NCI-H524 treated with DMSO at 0.1 percent for 48 hours (cell line): ENCODE measurements at regions not wholly inside any gene's neighbourhood (a gene's known extent, or its start where the extent isn't known, plus 50 kb on each side); places are given as distances from the start of the nearest gene placed in this dataset.

Experiments used
- DNase-seq: peaks from one replicate; lab custom pipeline; 2025; lab: John Stamatoyannopoulos, UW

DNA sequence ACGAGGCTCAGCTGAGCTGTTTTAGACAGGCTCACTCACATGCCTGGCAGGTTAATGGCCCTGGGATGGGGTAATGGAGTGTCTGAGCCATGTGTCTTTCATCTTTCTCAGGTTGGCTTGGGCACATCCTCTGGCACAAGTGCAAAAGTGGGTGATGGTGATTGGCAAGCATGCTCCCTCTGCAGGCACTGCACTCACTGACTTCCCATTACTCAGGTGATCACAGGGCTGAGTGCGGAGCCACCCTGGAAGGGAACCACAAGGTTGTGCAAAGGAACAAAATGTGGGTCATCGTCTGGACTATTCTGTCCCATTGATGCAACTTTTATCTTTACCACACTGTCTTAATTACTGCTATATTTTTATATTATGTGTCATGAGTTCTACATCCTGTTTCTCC is 244.1 kb upstream of the AKR1E2 start:
- no peak for DNase-seq

DNA sequence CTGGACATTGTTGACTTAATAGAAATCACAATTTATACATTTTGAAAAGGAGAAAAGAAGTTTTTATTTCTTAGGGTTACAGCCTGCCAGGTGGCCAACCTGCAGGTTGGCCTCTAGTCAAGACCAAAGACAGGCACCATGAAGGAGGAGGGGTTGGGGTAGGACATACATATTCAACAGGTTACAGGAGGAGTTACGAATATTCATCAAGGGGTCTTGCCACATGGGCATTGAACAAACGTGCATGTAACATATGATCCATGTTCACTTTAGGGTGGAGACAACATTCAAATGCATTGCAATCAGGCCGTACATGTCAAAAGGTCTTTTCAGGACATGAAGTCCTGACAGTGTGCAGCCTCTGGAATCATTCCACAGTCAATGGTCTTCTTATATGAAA is 246.2 kb upstream of the AKR1E2 start:
- DNase-seq, result no peak

DNA sequence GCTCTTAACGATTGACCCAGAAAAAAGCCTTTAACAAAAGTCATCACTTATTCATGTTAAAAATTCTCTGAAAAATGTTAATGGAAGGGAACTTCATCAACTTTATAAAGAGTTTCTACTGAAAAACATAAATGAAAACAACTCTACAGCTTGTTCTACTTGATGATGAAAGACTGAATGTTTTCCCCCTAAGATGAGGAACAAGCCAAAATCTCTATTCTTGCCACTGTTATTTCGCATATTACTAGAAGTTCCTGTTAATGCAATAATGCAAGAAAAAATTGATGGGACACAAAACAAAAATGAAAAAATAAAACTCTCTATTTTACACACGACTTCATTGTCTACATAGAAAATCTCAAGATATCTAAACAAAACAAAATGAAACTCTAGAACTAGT is 249.8 kb upstream of the AKR1E2 start:
- DNase-seq, result no peak

DNA sequence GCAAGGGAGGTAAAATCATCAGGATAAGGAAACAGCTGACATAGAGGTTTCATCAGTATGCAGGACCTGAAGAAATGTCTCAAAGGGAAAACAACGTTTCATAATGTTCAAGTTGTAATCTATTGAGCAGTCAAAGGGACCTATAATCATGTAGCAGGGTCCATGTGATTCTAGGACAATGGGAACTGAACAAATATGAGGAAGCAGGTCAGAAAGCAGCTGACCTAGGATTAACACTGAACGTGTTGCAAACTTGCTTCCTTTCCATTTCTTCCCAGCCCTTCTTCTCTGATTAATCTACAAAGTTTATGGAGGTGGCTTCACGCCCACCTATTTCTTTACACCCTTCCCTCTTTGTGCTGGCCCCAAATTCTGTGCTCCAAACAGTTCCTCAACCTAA is 256.9 kb upstream of the AKR1E2 start:
- DNase-seq, result no peak

DNA sequence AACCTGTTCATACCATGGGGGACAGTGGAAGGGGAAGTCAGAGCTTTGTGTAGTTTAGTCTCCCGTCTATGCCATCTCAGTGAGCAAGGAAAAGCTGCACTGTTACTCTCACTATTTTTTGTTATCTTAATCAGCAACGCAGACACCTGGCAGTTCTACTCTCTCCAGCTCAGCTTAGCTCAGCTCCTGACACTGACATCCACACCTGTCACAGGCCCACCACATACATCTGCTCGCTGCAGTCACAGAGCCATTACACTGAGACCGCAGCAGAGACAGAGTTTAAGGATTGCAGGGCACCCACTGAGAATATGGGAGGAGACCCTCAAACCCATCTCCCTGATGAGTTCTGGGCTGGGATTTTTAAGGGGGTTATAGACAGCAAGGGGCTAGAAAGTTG is 257.3 kb upstream of the AKR1E2 start:
- no peak for DNase-seq

DNA sequence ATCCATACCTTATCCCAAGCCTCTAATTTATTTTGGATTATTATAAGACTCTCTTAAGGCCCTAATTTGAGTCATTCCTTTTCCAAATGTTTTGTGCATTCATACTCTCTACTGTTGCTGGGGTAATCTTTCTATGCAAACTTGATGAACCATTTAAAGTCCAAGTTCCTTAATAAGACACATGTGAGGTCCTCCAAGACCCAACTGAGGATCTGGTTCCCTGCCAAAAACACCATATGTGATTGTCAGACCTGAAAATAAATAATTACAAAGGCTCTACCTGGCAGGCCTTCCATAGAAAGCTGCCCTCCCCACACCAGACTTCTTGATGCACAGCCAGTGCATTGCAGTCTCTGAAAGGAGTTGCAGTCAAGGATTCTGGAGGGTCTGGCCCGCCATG is 257.9 kb upstream of the AKR1E2 start:
- no peak for DNase-seq

DNA sequence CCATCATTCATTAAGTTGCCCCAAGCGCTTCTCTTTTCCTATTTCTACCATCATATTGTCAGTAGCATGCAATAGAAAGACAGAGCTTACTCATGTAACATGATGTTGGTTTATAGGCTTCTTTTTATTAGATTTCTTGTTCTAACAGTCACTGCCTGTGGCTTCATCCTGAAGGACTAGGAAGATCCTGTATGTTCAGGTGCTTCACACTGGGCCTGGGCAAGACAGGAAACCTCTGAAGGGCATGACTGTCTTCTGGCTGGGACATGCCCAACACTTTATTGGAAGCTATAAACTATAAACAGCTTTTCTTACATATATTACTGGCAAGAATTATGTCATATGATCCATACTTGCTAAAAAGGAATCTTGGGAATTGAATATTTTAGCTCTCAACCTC is 258.4 kb upstream of the AKR1E2 start:
- no peak for DNase-seq

DNA sequence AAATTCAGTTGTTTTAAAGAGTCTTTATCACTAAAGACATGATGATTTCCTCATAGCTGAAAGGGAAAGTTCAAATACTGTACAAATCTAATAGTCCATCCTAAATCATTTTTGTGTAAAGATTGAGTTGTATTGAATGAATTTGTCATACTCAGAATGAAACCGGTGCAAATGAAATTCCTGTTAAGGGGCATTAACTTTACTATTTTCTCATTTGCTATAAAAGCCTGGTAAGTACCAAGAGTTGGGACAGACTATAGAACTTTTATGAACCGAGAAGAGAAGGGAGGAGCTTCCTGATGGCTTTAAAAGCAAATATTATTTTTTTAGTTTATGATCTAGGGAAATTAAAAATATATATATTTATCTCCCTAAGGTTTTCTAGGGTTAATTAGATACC is 260.0 kb upstream of the AKR1E2 start:
- no peak for DNase-seq

DNA sequence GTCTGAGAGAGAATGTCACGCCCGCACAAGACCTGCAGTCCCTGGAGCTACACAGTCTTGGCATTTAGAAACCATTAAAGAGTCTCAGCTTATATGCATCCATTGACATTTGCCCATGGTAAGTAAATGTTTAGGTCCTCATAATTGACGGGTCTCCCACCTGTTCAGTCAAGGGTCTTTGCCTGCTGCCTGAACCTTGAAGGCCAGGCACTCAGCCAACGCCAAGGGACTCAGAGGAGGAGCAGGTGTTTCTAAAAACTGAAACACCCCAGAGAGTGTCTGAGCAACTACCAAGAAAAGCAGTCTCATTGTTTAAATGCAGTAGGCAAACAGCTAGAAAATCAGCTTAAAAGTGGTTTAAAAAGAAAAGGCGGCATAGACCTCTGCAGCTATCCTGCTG is 264.7 kb upstream of the AKR1E2 start:
- DNase-seq, result no peak

DNA sequence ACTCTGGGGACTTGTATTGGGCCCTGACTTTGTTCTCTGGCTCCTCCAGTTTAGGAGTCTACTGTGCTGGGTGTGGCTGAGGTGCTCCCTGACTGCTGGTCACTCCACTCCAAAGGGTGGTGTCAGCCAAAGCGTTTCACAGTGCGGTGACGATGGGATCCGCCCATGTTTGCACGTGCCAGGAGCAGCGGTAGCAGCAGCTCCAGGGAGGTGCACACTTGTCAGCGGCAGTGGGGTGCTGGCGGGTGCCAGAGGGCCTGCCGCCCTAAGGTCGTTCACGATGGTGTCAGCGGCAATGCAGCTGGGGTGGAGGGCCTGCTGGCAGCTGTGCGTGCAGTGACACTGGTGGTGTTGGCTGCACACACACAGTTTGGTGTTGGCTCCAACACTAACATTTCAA is 268.5 kb upstream of the AKR1E2 start:
- DNase-seq, result no peak

DNA sequence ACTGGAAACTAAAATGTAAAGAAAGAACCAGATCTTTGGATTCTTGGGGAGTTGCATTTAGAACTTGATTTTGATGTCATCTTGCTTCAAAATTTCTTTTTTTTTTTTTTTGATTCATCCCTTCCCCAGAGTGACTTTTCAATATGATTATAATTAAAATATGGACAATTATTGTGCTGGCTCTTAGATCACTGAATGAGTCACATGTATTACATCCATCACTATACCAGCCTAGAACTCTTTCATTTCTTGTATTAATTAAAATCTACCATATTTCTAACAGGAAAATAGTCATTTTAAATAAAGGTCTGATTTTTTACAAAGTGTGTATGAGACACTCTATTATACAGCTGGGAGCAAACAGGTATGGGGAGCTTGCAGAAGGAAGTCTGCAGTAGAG is 269.5 kb upstream of the AKR1E2 start:
- no peak for DNase-seq

DNA sequence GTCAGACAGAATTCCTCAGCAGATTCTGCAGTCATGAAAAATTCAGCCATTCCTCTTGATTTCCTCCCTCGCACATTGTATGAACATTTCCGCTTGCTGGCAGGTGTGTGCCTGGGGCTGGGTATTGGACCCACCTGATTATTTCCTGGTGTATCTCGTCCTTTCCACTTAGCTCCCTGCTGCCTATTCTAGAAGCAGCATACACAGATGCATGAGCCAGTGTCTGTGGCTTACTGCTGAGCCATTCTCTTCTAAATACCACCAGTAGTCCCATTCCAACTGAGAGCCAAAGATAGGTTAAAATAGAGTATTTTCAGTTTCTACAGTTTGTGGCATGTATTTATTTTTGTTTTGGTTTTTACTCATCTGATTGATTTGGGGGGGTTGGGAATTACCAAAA is 270.1 kb upstream of the AKR1E2 start:
- no peak for DNase-seq

DNA sequence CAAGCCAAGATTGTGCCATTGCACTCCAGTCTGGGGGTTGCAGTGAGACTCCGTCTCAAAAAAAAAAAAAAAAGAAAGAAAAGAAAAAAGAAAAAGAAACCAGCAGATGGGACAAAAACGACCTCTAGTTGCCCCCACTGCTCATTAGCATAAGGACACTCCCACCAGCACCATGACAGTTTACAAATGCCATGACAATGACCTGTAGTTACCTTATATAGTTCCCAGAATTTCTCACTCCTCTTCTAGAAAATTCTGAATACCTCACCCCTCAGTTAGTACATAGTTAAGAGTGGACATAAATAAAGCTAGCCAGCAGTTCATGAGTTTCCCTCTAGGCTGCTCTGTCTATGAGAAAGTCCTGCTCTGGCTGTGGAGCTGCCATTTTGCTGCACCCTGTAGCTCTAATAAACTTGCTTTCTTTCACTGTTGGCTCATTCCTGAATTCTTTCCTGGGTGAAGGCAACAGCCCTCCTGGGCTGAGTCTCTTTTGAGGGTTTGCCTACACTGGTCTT is 276.8 kb upstream of the AKR1E2 start:
- no peak for DNase-seq

DNA sequence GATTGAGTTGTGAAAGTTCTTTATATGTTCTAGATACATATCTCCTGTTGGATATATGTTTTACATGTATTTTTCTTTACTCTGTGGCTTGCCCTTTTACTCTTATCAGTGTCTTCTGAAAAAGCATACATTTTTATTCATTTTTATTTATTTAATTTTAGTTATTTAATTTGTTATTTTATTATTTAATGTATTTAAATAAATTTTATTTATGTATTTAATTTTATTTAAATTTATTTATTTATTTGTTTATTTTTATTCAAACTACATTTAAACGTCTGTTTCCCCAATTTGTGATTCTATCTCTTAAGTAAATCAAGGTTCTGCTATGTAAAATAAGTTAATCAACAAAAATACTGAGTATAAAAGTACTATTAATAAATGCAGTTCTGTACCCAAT is 279.1 kb upstream of the AKR1E2 start:
- no peak for DNase-seq

DNA sequence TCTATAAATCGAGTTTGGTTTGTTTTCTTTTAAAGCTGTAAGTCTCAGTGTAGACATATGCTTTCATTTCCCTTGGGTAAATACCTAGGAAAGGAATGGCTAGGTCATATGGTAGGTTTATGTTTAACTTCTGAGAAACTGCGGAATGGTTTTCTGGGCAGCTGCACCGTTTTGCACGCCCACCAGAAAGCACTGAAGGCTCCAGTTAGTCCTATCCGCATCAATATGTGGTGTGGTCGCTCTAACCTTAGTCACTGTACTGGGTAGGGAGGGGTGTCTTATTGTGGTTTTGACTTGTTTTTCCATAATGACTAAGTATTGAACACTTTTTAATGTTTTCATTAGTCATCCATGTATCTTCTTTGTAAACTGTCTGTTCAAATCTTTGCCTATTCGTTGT is 279.5 kb upstream of the AKR1E2 start:
- no peak for DNase-seq

DNA sequence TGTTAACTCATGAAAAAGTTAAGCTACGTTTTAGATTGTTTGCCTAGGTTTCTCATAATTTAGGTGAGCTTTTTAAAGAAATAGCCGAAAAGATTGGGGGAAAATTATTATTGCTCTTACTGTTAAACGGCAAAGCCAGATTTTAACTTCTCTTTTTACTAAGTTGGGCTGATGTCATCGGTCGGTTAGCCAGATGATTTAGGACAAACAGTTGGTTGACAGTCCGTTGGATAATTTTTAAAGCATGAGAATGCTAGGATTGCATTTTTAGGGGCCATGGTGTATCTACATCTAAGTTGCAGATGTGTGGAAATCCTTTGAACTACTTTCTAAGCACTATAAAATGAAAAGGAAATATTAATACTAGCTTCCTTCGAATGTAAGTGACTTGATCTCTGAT is 280.9 kb upstream of the AKR1E2 start:
- DNase-seq, result no peak

DNA sequence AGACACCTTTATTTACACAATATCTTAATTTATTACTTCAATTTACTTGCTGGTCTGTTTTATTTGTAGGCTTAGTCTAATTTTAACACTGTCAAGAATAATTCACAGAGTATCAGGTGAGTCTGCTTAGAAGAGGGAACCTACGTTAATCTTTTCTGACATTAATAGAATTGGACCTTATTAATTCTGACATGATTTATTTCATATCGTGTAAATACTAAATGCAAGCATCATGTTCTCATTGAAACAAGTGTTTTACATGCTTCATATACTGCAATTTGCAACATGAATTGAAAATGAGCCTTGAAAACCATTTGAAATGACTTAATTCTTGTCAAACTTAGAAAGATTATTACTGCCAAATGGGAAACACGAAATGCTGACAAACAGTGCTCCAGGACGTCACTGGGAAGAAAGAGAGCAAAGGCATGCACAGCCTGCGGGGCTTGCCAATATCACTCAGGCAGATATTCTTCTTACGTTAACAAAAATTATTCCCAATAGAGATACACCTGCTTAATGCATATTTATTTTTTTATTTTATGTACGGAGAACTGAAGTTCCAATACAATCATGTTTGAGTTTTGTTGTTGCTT is 282.0 kb upstream of the AKR1E2 start:
- DNase-seq, result no peak

DNA sequence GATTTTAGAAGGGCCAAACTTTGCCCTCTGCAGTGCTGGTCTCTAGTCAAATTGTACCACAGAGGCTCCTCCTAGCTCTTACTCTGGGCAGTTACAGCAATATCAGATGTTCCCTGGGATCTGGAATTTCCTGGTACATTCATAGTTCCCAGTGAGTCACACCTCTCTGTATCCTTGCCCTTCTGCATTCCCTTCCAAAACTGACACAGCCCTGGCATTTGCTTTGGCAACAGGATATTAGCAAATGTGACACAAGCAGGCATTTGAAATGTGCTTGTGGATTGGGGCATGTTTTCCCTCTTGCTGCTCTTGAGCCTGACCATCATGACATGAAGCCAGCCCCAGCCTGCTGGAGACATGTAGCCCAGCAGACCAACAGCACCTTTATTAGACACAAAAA is 284.7 kb upstream of the AKR1E2 start:
- DNase-seq, result no peak

DNA sequence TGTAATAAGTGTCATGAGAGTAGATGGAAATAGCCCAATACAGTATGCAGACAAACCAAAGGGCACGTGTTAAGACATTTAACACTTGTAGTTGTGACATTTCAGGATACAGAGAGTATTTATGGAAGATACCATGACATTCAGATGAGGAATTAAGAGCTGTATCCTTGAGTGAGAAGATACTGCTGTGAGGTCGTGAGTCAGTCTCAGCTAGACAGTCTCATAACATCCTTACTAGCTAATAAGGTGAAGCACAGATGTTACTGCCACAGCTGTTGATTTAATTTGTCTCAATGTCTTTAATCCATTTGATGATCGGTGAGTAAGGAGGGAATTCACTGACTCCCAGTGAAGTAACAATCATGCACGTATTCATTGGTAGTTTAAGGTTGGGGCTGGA is 288.0 kb upstream of the AKR1E2 start:
- no peak for DNase-seq

DNA sequence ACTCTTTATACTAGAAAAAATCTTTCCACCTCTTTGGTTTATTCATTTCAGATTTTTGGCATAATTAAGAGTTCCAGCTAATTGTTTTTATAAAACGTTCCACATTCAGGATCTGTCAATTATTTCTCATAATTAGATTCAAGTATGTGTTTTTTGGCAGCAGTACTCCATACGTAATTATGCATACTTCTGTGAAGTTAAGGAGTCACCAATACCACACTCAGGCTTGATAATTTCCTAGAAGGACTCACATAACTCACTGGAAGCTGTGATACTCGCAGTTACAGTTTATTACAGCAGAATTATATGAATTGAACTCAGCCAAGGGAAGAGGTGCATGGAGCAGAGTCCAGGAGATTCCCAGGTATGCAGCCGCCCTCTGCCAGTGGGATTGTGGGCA is 290.5 kb upstream of the AKR1E2 start:
- no peak for DNase-seq

DNA sequence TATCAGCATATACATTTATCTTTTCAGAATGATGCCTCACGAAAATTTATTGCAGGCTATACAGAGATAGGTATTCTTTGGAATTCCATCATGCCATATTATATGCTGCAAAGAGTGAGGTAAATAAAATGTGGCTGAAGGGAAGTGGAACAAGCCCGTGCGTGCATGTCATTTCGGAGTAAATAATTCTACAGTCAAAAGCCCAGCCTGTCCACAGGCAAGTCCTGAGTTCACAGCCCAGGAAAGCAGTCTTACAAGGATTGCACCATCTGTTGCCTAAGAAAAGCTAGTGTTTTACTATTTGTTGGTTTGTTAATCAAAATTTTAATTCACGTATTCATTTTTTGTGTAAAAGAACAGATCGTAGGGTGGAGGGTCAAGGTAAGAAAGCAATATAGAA is 292.4 kb upstream of the AKR1E2 start:
- DNase-seq, result no peak

DNA sequence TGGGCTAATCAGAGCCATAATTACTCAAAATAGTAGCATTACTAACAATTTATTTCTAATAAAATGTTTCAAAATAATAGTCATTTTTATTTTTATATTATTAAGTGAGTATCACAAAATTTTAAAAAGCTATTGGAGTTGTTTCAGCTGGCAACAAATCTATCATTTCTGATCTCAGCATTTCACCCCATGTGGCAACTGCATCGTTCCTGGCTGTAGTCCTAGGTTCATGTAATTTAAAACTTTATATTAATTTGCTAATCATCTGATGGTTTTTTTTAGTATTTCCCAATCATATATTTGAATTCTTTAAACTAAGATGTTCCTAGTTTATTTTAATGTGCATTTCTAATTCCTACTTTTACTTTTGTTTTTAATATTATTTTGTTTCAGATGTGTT is 293.0 kb upstream of the AKR1E2 start:
- no peak for DNase-seq

DNA sequence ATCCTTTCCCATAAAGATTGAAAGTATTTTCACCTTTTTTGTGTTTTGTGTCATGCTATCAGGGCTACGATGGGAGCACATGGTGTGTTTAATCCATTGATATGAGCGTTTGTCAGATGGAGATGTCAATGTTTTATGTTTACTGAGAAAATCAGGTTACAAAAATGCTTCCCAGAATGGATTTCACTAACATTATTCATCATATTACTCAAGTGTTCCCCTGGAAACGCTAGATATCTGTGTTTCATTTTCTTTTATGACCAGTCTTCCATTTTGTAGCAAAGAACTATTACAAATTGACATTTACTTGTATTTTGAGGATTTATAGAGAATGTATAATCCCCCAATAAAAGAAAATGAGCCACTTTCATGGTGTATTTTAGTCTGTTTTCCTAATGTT is 293.5 kb upstream of the AKR1E2 start:
- no peak for DNase-seq

DNA sequence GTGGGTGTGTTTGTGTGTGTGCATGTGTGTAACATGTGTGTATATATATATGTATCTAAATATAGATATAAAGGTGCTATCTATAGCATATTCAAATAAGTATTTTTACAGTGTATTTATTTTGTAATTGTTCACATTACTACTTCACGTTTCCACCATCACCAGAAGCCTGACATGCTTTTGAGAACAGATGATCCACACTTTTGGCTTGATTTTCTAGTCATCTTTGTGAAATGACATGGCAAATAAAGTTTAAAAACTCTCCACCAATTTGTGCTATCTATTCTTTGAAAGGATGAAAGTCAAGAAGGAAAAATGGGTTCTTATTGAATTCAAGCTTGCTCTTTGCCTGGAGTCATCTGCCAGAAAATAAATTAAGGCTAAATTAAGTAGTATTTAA is 294.0 kb upstream of the AKR1E2 start:
- no peak for DNase-seq

DNA sequence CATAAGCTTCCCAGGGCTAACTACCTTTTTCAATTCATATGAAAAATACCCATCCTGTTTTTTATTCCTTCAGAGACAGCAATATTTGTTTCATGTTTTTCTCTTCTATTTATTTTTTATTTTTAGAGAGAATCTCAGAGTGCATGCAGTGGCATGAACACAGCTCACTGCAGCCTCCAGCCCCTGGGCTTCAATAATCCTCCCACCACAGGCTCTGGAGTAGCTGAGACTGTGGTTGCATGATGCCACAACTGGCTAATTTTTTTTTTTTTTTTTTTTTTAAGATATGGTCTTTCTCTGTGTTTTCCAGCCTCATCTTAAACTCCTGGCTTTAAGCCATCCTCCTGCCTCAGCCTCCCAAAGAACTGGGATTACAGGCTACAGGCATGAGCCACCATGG is 296.7 kb upstream of the AKR1E2 start:
- DNase-seq, result no peak
